CD4-positive, alpha-beta T cell treated with Interleukin-6 at 100 ng/mL for 8 hours (primary cell): ENCODE measurements at regions not wholly inside any gene's neighbourhood (a gene's known extent, or its start where the extent isn't known, plus 50 kb on each side); places are given as distances from the start of the nearest gene placed in this dataset.
"Not testable (repeated sequence)": the region's sequence is repeated elsewhere in the genome, so short reads cannot be mapped to it uniquely, and the experiment has no call there.

ENCODE experiments used
- DNase-seq: peaks from one replicate; pipeline ENCODE4 v3.0.0-alpha.2; 2020; ENCODE audit warnings: mixed read lengths, low spot score

DNA sequence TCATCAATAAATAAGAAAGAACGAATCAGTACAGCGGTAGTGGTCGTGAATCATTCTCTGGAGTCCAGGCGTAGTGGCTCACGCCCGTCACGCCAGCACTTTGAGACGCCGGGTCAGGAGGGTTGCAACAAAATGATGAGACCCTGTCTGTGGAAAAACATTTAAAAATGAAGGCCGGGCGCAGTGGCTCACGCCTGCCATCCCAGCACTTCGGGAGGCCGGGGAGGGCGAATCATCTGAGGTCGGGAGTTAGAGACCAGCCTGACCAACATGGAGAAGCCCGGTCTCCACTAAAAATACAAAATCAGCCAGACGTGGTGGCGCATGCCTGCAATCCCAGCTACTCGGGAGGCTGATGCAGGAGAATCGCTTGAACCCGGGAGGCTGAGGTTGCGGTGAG lies 111.8 kb upstream of the ANKRD30BL start:
- not testable (repeated sequence) for DNase-seq

DNA sequence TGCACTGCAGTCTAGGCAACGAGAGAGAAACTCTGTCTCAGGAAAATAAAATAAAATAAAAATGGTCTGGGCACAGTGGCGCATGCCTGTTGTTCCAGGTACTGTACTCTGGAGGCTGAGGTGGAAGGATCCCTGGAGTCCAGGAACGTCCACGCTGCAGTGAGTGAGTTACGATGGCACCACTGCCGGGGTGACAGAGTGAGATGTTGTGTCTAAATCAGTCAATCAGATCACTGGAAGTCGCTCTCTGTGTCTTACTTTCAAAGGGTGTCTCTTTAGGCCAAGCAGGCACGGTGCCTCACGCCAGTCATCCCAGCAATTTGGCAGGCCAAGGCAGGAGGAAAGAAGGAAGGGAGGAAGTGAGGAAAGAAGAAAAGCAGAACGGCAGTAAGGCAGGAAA lies 112.2 kb upstream of the ANKRD30BL start:
- no peak for DNase-seq

DNA sequence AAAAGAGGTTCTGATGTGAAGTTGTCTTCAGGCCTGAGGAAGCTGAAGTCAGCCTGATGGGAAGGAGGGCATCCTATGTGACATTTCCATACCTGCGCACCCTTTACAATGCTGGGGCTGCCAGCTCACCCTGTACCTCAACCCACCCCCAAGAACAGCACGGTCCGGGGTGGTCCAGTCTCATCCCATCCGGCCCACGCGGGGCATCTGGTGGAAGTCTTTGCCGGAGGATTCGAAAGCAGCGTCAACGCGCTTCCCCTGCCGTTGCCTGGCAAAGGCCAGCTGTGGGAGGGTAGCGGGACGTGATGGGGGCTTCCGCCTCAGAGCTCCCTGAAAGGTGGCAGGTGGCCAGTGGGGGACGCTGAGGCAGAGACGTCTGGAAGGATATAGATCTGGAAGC lies 113.6 kb upstream of the ANKRD30BL start:
- no peak for DNase-seq

DNA sequence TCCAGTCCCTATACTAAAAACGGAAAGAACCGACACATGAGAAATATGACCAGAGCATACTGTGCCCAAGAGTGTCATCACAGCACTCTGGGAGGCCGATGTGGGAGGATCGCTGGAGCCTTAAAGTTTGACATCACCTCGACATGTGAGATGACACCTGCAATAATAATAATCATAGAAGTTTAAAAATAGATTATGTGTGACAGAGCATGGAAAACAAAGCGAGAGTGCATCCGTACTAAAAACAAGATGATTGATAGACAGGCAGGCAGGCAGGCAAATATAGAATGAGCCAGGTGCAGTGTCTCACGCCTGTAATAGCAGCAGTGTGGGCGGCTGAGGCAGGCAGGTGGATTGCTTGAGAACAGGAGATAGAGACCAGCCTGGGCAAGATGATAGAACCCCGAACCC lies 114.8 kb upstream of the ANKRD30BL start:
- DNase-seq, result no peak

DNA sequence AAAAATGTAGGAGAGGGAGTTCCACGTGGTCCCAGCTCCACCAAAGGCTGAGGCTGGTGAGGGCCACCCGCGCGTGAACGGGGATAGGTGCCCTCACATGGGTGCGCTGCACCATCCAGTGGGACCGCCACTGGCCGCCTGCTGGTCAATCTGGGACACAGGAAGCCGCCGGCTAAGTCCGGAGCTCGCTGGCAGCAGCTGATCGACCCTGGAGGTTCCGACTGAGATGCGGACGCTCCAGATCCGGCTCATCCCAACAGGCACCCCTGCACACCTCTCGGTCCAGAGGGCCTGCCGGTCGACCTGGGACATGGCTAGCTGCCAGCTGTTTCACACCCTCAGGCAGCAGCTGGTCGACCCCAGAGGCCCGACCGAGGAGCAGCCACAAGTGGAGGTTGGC lies 116.5 kb upstream of the ANKRD30BL start:
- DNase-seq, result no peak

DNA sequence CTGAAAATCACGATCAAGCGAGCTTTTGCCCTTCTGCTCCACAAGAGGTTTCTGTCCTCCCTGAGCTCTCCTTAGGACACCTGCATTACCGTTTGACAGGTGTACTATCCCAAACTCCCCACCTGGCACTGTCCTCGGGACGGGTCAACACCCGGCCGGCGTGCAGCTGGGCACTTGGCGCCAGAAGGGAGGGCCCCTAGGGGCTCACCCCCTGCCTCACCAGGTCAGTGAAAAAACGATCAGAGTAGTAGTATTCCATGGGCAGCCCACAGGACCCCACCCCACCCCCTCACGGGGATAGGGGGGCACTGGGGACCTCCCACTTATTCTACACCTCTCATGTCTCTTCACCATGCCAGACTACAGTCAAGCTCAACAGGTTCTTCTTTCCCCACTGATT lies 117.6 kb upstream of the ANKRD30BL start:
- DNase-seq, result no peak

DNA sequence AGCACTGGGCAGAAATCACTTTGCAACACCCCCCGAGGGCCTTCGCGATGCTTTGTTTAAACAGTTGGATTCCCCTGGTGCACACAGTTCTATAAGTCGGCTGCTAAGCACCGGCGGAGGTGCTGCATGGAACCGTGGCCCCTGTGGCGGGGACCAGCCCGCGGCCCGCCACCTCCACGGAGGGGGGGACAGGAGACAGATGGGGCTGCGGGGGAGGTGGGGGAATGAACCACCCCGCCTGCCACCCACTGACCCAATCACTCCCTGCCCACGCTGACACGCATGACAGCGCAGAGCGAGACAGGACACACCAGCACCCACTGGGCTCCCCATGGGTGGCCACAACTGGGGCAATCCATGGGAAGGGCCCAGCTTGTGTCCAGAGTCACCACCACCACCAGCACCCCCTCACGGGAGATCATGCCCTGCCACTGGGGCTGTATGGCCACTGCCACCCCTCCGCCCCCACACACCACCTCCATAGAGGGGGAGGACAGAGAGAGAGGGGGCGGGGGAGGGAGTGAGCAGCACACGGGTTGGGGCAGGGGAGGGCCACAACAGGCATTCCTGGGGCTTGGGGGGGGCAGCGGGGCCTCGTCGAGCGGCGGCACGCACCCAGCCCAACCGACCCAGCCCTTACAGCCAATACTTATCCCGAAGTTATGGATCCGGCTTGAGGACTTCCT lies 118.3 kb upstream of the ANKRD30BL start:
- DNase-seq, result no peak

DNA sequence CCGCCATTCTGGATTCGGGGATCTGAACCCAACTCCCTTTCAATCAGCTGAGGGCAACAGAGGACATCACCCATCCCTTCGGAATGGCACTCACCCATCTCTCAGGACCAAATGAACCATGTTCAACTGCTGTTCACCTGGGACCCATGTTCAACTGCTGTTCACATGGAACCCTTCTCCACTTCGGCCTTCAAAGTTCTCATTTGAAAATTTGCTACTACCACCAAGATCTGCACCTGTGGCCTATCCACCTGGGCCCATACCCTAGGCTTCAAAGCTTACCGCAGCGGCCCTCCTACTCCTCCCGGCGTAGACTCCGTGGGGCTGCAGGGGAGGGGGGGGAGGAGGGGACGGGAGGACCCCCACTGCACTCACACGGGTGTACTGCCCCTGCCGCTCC lies 119.2 kb upstream of the ANKRD30BL start:
- no peak for DNase-seq

DNA sequence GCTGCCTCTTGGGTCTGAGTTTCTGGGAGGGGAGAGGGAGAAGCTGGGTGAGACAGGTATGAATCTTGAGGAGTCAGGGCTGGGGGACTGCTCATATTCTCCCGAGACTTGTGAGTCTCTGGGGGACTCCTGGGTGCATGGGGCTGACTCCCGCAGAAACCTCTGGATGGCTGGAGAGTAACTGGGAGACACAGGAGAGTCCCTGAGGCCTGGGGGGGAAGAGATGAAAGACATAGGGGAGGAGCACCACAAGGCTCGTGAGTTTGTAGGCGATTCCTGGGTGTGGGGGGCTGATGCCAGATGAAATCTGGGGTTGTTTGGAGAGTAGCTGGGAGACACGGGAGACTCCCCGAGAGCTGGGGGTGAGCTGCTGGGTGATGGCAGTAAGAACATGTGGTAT lies 120.4 kb upstream of the ANKRD30BL start:
- not testable (repeated sequence) for DNase-seq

DNA sequence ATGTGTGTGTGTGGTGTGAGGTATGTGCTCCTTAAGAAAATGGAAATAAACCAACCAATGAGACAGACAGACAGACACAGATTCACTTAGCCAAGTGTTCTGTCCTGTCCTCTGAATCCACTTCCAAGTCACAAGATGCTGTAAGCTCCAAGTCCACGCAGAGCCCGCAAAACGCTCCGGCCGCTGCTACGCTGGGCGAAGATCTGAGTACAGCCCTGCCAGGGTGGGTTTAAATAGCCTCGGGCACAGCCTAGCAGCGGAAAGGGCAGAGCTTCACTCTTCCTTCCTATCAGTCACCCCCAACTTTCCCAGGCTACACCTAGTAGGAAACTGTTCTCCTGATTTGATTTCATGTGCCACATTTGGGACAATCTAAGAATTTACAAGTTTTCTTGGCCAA lies 121.2 kb upstream of the ANKRD30BL start:
- DNase-seq, result no peak

DNA sequence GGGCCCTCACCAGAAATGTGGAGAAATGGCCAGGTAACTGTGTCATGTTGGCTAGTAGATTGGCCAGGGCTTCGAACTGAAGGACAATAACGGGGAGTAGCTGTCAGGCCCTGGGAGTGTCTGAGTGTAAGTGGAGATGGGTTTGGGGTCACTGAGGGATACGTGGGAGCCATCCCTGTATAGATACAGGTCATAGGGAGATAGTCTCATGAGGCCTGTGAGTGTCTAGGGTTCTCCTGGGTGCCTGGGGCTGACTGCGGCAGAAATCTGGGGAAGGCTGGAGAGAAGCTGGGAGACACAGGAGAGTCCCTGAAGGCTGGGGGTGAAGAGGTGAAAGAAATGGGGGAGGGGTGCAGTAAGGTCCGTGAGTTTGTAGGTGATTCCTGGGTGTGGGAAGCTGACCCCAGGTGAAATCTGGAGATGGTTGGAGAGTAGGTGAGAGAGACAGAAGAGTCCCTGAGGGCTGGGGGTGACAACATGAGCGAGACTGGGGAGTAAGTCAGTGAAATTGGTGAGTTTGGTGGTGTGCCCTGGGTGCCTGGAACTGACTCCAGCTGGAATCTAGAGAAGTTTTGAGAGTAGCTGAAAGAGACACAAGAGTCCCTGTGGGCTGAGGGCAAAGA lies 124.6 kb upstream of the ANKRD30BL start:
- DNase-seq, result not testable (repeated sequence)

DNA sequence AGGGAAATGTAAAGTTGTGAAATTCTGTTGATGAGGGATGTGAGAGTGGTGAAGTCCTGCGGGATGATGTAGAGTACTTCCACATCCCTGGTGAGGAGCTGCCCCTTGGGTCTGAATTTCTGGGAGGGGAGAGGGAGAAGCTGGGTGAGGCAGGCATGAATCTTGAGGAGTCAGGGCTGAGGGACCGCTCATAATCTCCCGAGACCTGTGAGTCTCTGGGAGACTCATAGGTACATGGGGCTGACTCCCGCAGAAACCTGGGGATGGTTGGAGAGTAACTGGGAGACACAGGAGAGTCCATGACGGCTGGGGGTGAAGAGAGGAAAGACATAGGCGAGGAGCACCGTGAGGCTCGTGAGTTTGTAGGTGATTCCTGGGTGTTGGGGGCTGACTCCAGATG lies 126.2 kb upstream of the ANKRD30BL start:
- not testable (repeated sequence) for DNase-seq

DNA sequence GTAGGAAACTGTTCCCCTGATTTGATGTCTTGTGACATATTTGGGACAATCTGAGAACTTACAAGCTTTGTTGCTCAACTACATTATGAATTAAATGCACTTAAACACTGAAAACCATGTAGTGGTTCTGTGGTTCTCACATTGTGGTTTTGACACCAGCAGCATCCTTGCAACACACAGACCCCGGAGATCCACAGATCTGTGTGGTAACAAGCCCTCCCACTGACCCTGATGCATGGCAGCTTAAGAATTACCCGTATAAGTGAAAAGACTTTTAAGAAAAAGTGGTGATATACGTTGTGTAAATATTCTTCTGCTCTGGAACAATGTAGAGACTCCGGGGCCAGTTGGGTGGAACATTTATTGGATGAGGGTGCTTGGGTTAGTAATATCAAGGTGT lies 127.4 kb upstream of the ANKRD30BL start:
- DNase-seq, result not testable (repeated sequence)

DNA sequence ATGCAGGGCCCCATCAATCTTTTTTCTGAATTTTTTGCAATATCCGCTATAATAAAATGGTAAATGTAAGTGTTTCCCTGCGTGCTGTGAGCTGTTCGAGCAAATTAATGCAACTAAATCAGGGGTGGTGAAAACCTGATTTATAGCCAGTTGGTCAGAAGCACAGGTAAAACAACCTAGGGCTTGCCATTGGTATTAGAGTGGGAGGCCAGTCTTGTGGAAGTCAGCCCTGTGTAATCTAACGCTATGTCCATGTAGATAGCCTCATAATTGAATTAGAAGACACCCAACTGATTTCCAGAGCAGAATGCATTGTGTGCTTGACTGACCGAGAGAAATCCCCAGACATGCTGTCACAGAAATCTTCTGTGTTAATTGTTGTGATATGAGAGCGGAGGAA lies 126.8 kb upstream of the GPR39 start:
- not testable (repeated sequence) for DNase-seq

DNA sequence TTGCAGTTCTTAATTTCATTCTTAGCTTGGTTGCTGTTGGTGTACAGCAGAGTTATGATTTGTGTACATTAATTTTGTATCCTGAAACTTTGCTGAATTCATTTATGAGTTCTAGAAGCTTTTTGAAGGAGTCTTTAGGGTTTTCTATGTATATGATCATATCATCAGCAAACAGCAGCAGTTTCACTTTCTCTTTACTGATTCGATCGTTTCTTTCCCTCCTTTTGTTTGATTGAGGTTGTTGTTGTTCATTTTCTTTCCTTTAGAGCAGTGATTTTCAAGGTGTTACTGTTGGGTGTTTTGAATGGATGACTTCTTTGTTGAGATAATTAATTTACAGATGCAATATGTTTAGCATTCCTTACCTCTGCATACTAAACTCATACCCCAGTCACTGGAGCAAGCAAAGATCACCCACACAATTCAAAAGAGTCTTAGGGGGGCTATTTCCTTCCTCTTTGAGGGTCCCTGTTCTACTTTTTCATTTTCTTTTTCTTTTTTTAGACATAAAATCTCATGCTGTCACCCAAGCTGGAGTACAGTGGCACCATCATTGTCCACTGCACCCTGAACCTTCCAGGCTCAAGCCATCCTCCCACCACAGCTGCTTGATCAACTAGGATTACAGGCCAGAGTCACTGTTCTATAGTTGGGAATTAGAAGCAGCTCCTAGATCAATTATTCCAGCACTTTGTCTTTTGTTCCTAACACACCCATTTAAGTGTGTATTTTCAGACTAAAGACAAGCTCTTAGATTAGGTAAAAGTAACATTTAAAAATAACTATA lies 115.8 kb upstream of the GPR39 start:
- not testable (repeated sequence) for DNase-seq

DNA sequence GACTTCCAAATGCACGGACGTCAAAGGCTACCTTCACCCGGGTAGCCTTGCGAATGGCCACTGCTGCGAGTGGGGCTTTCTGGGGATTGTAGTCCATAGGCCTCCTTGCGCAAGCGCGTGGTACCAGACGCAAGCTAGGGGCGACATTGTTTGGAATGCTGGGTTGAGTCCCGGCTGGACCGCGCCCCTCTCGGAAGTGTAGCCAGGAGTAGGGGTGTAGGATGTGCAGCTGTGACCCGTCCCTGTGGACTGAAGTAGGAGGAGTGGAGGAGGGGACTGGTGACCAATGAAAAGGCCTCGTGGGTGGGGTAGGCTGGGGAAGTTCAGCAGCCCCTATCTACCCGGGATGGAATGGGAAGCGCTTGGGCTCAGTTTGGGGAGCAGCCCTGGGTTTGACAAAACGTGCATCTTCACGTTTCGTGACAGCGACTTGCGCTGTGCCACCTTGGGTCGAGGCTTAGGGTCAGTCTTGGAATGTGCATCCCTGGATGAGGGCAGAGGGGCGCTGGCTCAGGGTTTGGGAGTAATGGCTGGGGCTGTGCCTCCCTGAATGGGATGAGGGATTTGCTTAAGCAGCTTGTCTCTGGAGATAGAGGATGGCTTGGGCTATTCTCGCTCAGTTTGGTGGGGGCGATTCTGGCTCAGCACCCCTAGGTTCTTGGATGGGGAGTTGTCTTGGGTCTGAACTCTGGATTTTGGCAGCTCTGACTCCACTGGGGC lies 111.8 kb upstream of the GPR39 start:
- DNase-seq, result not testable (repeated sequence)

DNA sequence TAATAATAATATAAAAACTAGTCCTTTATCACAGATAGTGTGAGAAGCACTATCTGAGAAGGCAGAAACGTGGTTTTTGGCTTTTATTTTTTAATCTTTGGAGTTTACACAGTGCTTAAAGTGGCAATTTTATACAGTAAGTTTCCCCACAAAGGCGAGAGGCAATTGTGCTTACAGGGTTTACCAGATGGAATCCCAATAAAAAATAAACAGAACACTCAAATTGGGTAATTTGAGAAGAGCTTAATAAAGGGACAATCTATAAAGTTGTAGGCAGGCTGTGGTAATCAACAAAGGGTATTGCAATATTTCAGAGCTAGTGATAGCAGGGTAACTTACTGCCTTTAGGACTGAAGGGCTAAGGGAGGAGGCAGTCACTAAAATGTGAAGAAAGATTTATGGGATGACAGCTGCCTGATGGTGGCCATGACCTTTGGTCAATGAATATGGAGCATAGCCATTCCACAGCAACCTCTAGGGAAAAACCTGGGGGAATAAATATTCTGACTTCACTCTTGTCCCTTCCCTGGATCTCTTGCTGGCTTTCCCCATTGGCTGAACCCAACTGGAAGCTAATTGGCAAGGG lies 108.9 kb upstream of the GPR39 start:
- not testable (repeated sequence) for DNase-seq

DNA sequence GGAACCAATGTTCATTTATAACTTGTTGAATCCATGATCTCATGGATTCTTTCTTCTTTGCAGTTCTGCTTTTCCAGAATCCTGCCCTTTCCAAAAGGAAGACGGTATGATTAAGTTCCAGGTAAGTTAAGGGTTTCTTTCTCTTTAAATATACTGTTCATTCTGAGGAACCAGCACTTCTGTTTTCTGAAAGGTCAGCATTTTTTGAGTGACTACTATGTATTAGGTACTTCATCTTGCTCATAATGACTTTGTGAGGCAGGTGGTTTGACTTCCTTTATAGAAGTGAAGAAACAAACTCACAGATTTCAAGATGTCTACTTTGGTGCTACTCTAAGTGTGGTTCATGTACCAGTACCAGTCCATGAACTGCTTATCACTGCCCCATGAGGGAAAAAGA lies 107.4 kb upstream of the GPR39 start:
- not testable (repeated sequence) for DNase-seq

DNA sequence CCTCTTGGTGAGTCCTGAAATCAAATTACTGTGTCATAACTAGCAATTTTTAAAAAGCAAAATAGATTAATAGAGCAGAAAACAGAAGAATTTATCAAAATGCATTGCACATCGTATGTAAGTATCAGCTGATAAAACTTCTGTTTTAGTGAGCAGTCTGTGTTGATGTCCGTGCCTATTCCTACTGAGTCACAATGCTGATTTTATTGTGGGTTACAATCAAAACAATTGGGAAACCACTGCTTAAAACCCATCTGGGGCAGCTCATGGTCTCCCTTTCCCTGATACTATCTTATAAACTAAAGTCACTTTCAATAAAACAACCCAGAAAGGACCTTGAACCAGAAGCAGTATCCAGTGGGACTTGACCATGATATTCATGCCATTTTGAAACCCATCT lies 101.1 kb upstream of the GPR39 start:
- DNase-seq, result not testable (repeated sequence)

DNA sequence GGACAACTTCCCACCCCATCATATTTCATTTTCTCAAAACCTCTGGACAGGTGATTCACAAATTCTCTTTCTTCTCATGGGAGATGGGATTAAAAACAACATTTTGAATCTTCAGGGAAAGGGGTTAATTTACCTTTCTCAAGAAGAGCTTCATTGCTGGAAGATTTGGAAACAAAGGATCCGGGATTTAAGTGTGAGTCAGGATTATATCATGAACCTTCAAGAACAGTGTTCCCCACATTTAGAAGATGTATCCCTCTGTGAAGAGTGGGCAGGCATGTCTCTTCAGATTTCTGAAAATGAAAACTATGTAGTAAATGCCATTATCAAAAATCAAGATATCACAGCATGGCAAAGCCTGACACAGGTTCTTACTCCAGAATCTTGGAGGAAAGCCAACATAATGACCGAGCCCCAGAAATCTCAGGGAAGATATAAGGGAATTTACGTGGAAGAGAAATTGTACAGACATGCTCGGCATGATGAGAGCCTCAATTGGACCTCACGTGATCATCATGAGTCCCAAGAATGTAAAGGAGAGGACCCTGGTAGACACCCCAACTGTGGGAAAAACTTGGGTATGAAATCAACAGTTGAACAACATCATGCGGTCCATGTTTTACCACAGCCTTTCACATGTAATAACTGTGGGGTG lies 99.5 kb upstream of the GPR39 start:
- not testable (repeated sequence) for DNase-seq

DNA sequence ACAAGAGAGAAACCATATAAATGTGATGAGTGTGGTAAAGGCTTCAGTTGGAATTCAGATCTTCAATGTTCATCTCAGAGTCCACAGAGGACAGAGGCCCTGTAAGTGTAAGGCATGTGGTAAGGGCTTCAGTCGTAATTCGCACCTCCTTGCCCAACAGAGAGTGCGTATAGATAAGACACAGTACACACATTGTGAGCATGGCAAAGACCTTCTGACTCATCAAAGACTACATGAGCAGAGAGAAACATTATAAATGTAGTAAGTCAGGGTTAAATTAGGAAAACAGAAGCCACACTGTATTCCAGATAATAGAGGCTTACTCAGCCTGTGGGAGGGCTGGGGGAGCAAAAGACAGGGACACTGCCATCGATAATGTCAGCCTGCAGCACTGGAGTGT lies 98.1 kb upstream of the GPR39 start:
- DNase-seq, result not testable (repeated sequence)

DNA sequence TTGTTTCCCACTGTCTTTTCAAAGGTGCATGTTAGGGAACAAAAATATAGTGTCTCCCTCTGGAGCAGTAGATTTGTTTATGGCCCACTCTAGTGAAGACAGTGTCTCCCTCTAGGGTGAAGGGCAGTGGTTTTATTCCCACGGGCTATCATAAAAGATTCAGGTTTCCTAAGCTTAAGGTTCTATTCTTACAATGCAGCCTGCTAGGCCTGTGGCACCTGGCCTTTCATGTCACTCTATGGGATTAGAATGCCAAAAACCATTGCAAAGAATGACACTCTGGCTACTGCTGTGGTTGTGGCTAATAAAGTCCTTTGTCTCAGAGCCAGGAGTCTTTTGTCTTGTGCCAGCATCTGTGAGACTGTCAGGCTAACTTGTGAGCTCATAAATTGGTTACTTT lies 92.6 kb upstream of the GPR39 start:
- DNase-seq, result not testable (repeated sequence)
